G401 (cell line): ENCODE measurements at regions not wholly inside any gene's neighbourhood (a gene's known extent, or its start where the extent isn't known, plus 50 kb on each side); places are given as distances from the start of the nearest gene placed in this dataset.
A peak's percentile ranks its signal among the peaks of the same experiment; 100 is the strongest.

Source experiments
- DNase-seq: peaks from one replicate; pipeline ENCODE4 v3.0.0-alpha.2; 2015; ENCODE audit warnings: low spot score
- in situ Hi-C: cut with HindIII; loops from 2 replicates; pipeline ENCODE4 v1.10.0; 2016; ENCODE audit warnings: low sequenced_read_pairs, mixed read lengths

DNA sequence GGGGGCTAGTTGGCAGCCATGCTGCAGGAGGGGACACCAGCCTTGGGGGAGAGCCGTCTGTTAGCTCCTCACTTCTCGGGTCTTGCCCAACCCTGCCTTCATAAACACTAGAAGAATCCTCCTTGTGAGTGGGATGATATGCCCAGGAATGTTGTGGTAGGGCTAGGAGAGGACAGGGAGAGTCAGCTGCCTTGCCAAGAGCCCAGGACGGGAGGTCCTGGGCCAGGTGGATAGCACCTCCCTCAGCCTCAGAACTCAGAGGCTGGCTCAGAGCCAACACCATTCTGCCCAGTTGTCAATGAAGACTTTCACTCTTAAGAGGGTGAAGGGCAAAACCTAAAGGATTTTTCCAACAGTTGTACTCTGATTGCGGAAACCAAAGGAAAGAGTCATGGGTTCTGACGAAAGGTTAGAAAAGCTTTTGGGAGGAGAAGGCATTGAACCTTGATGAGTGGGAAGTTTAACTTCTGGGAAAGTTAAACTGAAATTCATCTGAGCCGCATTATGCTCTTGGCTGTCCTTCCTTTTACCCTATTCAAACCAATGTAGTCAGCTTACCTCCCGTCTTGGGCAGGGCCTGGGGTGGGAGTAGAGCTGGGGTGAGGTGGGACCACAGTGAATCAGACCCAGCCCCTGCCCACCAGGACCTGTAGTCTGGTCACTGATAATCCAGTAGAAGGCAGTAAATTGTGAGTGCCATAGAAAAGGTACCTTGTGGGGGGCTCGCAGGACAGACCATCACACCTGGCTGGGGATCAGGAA is 81.9 kb downstream of the FAM43A start:
- DNase-seq: no peak

GRCh38 chr3:194768586-194768985 is 82.9 kb downstream of the FAM43A start:
- DNase-seq: no peak
- in situ Hi-C loops: no loop called here

More for the DNA sequence above, 81.9 kb downstream of the FAM43A start:
- in situ Hi-C loops: no loop called here

DNA sequence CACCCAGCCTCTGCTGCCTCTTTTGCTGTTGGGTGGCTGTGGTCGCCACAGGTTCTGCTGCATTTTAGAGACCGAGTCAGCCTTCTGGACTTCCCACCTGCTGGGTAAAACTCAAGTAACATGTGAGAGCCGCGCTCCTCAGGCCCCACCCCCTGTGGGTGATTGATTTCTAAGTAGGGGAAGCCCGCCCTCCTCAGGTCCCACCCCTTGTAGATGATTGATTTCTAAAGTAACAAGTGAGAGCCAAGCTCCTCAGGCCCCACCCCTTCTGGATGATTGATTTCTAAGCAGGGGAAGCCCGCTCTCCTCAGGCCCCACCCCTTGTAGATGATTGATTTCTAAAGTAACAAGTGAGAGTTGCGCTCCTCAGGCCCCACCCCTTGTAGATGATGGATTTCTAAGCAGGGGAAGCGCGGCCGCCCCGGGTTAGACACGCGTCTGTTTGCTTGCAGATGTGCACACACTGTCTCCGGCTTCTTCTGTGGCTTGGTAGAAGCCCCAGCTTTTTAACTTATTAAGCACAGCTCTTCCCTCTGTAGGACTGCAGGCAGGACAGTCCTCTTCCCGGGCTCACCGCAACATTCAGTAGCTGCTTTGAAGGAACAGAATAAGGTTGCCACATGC is 83.4 kb downstream of the FAM43A start:
- DNase-seq: peak; percentile 65
- in situ Hi-C loops: no loop called here

- in situ Hi-C loops: no loop called here
- DNase-seq: no peak
Observed at GRCh38 chr3:194772241-194773000, 86.7 kb downstream of the FAM43A start.

GRCh38 chr3:194773216-194773615 is 87.5 kb downstream of the FAM43A start:
- in situ Hi-C loops: no loop called here
- DNase-seq: no peak

DNA sequence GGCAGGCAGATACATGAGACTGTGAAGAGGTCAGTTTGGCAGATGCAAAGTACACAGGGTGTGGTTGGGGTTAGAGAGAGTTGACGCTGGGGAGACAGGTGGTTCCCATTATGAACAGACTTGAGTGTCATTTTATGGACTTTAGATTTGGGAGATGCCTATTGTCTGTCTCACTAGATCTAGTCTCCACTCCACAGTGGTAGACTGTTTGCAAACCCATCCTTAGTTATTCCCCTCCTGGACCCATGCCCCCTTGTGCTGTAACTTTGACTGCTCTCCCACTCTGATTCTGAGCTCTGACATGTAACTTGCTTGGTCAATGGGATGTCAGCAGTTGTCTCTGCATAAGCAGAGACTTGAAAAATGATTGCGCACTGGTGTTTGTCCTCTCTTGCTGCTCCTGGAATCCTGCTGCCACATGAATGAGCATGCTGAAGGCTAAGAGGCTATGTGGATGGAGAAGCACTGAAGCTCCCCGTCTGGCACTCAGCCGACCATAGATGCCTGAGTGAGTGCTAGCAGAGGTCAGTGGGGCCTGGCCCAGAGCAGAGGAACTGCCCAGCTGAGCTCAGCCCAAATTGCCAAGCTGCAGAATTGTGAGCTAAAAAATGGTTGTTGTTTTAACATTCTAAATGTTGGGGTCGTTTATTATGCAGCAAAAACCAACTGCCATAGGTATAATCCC is 88.2 kb downstream of the FAM43A start:
- in situ Hi-C loops: no loop called here
- DNase-seq: no peak

GRCh38 chr3:194775266-194775665 is 89.6 kb downstream of the FAM43A start:
- no peak for DNase-seq
- in situ Hi-C loops: no loop called here

GRCh38 chr3:194775731-194776130 is 90.0 kb downstream of the FAM43A start:
- in situ Hi-C loops: no loop called here

DNA sequence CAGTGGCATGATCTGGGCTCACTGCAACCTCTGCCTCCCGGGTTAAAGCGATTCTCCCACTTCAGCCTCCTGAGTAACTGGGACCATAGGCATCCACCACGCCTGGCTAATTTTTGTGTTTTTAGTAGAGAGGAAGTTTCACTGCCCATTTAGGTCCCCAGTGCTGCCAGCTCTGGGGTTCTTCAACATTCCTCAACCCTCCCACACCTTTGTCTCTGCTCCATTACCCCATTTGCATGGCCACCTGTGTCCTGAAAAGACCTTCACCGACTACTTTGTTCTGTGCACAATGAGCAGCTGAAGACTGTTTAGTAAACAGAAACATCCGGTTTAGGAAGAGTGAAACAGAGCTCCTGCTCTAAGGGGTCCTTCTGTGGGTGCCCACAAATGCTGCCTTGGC is 92.0 kb downstream of the FAM43A start:
- no peak for DNase-seq
- in situ Hi-C loops: no loop called here

More at GRCh38 chr3:194775731-194776130, 90.0 kb downstream of the FAM43A start:
- no peak for DNase-seq

GRCh38 chr3:194779729-194780224 is 94.1 kb downstream of the FAM43A start:
- in situ Hi-C loops: no loop called here
- DNase-seq: no peak

DNA sequence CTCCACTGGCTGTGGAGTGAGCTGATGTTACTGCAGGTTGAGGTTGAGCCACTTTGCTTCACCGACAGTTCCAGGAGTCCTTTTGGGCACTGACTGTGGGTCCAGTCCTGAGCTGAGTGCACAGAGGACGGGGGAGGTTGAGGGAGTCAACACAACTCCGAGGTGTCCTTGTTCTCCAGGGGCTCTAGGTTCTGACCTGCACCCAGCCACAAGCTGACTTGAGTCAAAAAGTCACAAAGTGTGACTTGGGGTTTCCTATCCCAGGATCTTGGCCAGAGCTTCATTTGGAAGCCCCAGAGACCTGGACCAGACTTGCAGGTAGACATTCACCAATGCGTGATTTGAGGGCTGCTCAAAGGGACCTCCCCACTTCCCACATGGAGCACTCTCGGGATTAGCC is 95.0 kb downstream of the FAM43A start:
- in situ Hi-C loops: no loop called here

DNA sequence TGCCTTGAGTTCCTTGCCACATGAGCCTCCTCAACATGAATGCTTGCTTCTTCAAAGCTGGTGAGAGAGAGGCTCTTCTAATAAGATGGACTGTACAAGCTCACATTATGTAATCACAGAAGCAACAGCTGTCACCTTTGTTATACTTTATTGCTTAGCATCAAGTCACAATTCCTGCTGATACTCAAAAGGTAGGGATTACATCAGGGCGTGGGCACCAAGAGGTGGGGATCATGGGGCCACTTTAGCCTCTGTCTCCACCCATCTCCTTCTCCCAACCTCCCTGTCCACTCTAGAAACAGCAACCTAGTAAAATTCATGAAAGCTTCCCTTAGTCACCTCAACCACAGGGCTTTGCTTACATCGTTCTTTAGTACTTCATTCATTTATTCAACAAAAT is 95.9 kb downstream of the FAM43A start:
- no peak for DNase-seq
- in situ Hi-C loops: no loop called here

More for the DNA sequence above, 95.0 kb downstream of the FAM43A start:
- DNase-seq: no peak

DNA sequence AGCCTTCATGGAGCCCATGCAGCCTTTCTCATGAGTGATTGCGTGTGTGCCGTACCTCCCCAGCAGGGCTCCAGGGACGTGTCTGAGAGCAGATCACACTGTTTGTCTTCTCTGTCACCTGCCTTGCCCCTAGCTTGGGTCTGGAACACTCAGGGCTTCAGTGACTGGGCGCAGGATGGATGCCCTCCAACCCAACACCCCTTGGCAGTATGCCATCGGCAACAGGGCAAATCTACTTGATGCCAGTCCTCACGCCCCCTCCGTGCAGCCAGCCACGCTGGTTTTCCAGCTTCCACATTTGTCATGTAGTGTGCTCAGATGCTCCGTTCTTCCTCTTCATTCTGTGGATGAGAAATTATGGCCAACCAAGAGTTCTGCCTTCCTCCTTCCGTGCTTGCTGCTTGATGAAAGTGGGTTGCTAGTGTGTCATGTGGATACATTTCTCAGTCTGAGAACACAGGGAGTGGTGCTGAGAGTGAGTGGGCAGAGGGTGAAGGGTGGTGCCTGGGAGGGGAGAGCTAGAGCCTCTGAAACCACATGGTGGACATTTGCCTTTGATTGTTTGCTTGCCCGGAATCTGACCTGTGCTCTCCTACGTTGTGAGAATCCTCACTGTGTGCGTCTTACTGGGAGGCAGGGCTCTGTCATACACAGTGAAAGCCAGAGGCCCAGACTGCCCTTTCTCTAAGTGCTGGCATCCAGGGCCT is 97.2 kb downstream of the FAM43A start:
- in situ Hi-C loops: no loop called here
- DNase-seq: no peak

GRCh38 chr3:194784361-194784760 is 98.7 kb downstream of the FAM43A start:
- DNase-seq: no peak
- in situ Hi-C loops: no loop called here

- in situ Hi-C loops: no loop called here
- no peak for DNase-seq
Observed at GRCh38 chr3:194785315-194785714, 99.6 kb downstream of the FAM43A start.

GRCh38 chr3:194787072-194787471 is 101.4 kb downstream of the FAM43A start:
- DNase-seq: no peak
- in situ Hi-C loops: no loop called here

- in situ Hi-C loops: no loop called here
- no peak for DNase-seq
Observed at GRCh38 chr3:194787650-194788049, 102.0 kb downstream of the FAM43A start.

DNA sequence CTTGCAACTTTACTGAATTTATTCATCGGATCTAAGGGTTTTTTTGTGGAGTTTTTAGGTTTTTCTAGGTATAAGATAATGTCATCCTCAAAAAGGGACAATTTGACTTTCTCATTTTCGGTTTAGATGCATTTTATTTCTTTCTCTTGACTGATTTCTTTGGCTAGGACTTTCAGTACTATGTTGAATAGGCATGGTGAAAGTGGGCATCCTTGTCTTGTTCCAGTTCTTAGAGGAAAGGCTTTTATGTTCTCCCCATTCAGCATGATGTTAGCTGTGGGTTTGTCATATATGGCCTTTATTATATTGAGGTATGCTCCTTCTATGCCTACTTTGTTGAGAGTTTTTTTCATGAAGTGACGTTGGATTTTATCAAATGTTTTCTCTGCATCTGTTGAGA is 106.7 kb downstream of the FAM43A start:
- DNase-seq: no peak
- in situ Hi-C loops: no loop called here
